ENCODE measurements at regions not wholly inside any gene's neighbourhood (a gene's known extent, or its start where the extent isn't known, plus 50 kb on each side); places are given as distances from the start of the nearest gene placed in this dataset.

DNA sequence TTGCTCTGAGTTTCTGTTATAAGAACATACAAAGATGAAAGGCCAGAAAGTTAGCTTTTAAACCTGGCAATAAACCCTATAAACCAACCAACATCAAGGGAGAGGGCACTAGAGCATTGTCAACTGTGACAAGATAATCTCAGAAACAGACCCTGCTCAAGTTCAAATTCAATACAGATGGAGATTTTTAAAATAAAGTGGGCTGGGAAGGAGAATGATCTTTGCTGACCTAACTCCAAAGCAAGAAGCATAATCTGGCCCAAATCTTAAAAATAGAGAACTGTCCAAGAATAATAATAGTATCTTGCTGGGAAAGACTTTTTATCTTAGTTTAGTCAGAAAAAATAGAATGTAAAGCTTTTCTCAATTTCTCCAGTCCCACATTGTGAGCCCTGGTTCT, 485.5 kb downstream of the DISC1 start:
- Histone ChIP-seq H3K27me3 (no peaks in the 10 kb centered on the region), H3K4me1 (peaks cover 0 to 3% of the 10 kb centered on the region in 2 donors), H3K36me3 (no peaks in the 10 kb centered on the region), H3K4me3 (no peak overlapping the region), H3K27ac (no peak overlapping the region), H3K9me3 (no peaks in the 10 kb centered on the region)
- TF ChIP-seq, protein P1, sequence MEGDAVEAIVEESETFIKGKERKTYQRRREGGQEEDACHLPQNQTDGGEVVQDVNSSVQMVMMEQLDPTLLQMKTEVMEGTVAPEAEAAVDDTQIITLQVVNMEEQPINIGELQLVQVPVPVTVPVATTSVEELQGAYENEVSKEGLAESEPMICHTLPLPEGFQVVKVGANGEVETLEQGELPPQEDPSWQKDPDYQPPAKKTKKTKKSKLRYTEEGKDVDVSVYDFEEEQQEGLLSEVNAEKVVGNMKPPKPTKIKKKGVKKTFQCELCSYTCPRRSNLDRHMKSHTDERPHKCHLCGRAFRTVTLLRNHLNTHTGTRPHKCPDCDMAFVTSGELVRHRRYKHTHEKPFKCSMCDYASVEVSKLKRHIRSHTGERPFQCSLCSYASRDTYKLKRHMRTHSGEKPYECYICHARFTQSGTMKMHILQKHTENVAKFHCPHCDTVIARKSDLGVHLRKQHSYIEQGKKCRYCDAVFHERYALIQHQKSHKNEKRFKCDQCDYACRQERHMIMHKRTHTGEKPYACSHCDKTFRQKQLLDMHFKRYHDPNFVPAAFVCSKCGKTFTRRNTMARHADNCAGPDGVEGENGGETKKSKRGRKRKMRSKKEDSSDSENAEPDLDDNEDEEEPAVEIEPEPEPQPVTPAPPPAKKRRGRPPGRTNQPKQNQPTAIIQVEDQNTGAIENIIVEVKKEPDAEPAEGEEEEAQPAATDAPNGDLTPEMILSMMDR (IDR thresholded peaks at IDR 0.05) = no peak
- DNase-seq (ENCODE audit: low spot score) = no peak

DNA sequence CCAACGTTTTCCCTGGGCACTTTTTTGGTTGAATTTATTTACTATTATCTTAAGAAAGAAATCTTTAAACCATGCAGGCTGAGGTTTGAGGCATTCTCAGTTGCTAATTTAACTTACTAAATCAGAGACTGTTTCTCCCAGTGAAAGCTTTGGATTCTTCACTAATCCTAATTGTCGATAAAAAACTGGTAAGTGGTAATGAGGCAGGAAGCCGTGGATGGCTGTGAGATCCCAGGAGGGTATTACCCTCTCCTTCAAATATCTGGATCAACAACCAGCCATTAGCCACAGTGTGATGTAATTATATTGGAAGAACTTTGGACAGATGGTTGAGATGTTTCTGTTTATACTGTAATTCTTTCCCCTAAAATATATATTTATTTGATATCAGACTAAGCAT, 485.0 kb downstream of the DISC1 start:
- Histone ChIP-seq H3K4me1 (peaks cover 0 to 3% of the 10 kb centered on the region in 2 donors), H3K36me3 (no peaks in the 10 kb centered on the region), H3K9me3 (no peaks in the 10 kb centered on the region), H3K27me3 (no peaks in the 10 kb centered on the region), H3K4me3 (no peak overlapping the region), H3K27ac (no peak overlapping the region)
- TF ChIP-seq, protein P1 (IDR thresholded peaks at IDR 0.05) = no peak
- DNase-seq (ENCODE audit: low spot score) = no peak

DNA sequence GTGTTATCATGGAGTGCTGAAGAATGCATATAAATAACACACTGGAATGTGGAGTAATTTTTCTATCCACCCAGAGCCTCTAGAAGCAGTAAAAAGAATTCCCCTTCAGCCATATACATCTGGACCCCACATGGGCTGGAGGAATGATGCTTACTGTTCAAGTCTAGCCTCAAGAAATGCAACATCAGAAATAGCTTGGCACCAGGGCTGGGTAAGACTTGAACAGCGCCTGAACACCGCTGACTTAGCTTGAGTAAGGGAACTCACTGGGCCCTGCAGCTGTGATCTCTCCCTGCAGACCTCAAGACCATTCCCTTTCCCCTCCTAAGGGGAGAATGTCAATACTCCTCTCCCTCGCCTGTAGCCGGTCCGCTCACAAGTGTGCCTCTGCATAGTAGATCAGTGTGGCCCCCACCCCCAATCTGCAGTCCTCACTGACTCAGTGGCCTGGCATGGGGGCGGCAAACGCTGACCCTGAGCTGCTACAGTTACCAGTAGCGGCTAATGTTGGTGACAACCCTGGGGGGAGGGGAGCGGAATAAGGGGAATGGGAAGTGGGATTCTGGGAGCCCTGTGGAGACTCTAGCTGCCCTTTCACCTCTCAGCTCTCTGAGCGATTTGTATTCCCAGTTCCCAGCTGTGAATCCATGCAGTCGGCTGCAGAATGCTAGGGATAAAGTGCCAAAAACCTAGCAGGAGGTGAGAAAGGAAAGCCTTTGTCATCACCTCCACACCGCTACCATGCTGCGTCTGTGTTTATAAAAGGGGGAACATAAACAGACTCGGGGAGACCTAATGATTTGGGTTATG, 483.9 kb downstream of the DISC1 start:
- Histone ChIP-seq H3K4me1 (peaks cover 0 to 3% of the 10 kb centered on the region in 2 donors), H3K27ac (no peak overlapping the region), H3K4me3 (no peak overlapping the region), H3K9me3 (no peaks in the 10 kb centered on the region), H3K36me3 (no peaks in the 10 kb centered on the region), H3K27me3 (no peaks in the 10 kb centered on the region)
- DNase-seq (ENCODE audit: low spot score) = no peak
- TF ChIP-seq, protein P1 (IDR thresholded peaks at IDR 0.05) = no peak

DNA sequence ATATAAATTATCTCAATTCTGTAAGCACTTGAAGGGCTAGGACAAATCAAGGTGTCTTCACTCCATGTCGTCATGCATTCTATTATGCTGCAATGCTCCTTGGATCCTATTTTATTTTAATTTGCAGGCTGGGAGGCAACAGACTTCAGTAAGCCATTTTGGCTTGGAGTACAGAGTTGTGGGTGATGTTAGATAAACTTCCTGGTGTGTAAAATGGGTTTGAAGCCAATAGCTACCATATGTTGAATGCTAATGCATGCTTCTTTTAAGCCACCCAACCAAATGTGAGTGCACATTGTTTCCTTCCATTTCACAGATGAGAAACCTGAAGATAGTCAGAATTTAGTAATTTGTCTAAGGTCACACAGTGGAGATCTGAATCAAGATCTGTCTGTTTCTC, 482.8 kb downstream of the DISC1 start:
- TF ChIP-seq, protein P1 (IDR thresholded peaks at IDR 0.05) = no peak
- Histone ChIP-seq H3K27ac (no peak overlapping the region), H3K36me3 (no peaks in the 10 kb centered on the region), H3K27me3 (no peaks in the 10 kb centered on the region), H3K9me3 (no peaks in the 10 kb centered on the region), H3K4me3 (no peak overlapping the region), H3K4me1 (peaks cover 0 to 3% of the 10 kb centered on the region in 2 donors)
- no peak for DNase-seq (ENCODE audit: low spot score)

DNA sequence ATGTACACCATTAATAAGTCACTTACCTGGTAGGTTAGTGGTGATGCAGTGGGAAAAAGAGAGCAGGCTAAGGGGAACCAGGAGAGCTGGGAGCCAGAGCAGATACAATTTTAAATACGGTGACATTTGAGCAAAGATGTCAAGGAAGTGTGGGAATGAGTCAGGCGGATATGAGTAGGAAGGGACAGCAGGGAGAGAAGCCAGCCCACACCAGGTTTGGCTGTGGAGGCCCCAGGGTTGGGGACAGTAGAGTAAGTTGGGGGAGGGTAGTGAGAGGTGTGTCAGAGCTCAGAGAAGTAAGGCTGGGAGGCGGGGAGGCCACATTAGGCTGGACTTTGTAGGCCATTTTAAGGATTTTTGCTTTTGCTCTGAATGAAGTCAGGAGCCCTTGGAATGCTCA, 482.0 kb downstream of the DISC1 start:
- no peak for DNase-seq (ENCODE audit: low spot score)

More for the DNA sequence above, 482.0 kb downstream of the DISC1 start:
- H3K9me3 ChIP-seq = no peaks in the 10 kb centered on the region
- H3K4me1 ChIP-seq = peaks cover 0 to 3% of the 10 kb centered on the region in 2 donors
- TF ChIP-seq, protein P1 (IDR thresholded peaks at IDR 0.05) = no peak
- H3K27ac ChIP-seq = no peak overlapping the region
- no peaks in the 10 kb centered on the region for H3K27me3 ChIP-seq
- no peak overlapping the region for H3K4me3 ChIP-seq
- no peaks in the 10 kb centered on the region for H3K36me3 ChIP-seq

Data from right atrium auricular region (tissue), 2 donors.